OCI-LY7 (cell line): ENCODE measurements at regions not wholly inside any gene's neighbourhood (a gene's known extent, or its start where the extent isn't known, plus 50 kb on each side); places are given as distances from the start of the nearest gene placed in this dataset.

ENCODE experiments used
- BruUV-seq: library from RNA; stranded (reverse); fragments of 400-500 nt; replicated peaks from 2 replicates; lab custom pipeline; 2021; lab: Mats Ljungman, UMichigan
- CTCF ChIA-PET: fragments of 300-600 bp; sonication (Branson Sonifier 250); formaldehyde crosslinking; loops from one replicate; lab custom pipeline; 2022; ENCODE audit warnings: antibody characterized with exemption; ENCODE audit not compliant: unreplicated experiment; lab: Charles Lee
- POLR2A ChIA-PET: fragments of 300-600 bp; sonication (Branson Sonifier 250); formaldehyde crosslinking; loops from one replicate; lab custom pipeline; 2022; ENCODE audit warnings: antibody characterized with exemption; lab: Charles Lee
- DNase-seq: peaks from one replicate; pipeline ENCODE4 v3.0.0-alpha.2; 2015; ENCODE audit warnings: low spot score
- H2AFZ ChIP-seq: fragments of 200-600 bp; sonication (generic), shearing (Covaris generic); 2 replicates; pipeline ENCODE4 v1.6.1; 2014; ENCODE audit warnings: mild to moderate bottlenecking, antibody characterized with exemption, low read length, moderate library complexity
- H3K27ac ChIP-seq: fragments of 200-600 bp; sonication (generic); 2 replicates; pipeline ENCODE4 v1.5.1; 2014; ENCODE audit warnings: mixed run types, low read depth, mild to moderate bottlenecking, moderate library complexity, low read length, inconsistent platforms; ENCODE audit not compliant: poor library complexity, severe bottlenecking
- H3K36me3 ChIP-seq: fragments of 200-600 bp; sonication (generic); 2 replicates; pipeline ENCODE4 v1.6.1; 2014; ENCODE audit warnings: mild to moderate bottlenecking, antibody characterized with exemption, low read length, moderate library complexity, mixed read lengths; ENCODE audit not compliant: insufficient read depth
- H3K4me1 ChIP-seq: fragments of 200-600 bp; sonication (generic); 2 replicates; pipeline ENCODE4 v1.5.1; 2014; ENCODE audit warnings: mild to moderate bottlenecking, low read length; ENCODE audit not compliant: insufficient read depth, poor library complexity, severe bottlenecking
- H3K4me2 ChIP-seq: fragments of 200-600 bp; sonication (generic); 2 replicates; pipeline ENCODE4 v1.6.1; 2014; ENCODE audit warnings: mild to moderate bottlenecking, low read length
- H3K4me3 ChIP-seq: fragments of 200-600 bp; sonication (generic); 2 replicates; pipeline ENCODE4 v1.5.1; 2014; ENCODE audit warnings: mild to moderate bottlenecking, low read depth, low read length; ENCODE audit not compliant: poor library complexity, severe bottlenecking
- H3K79me2 ChIP-seq: fragments of 200-600 bp; sonication (generic); 2 replicates; pipeline ENCODE4 v1.6.1; 2016; ENCODE audit warnings: low read depth, mild to moderate bottlenecking, low read length, moderate library complexity, mixed read lengths; ENCODE audit not compliant: insufficient read depth
- H3K9me2 ChIP-seq: fragments of 200-600 bp; sonication (generic); 2 replicates; pipeline ENCODE4 v1.6.1; 2016; ENCODE audit warnings: mild to moderate bottlenecking, low read length, mixed read lengths; ENCODE audit not compliant: insufficient read depth
- H3K9me3 ChIP-seq: fragments of 200-600 bp; sonication (generic); 2 replicates; pipeline ENCODE4 v1.6.1; 2014; ENCODE audit warnings: mild to moderate bottlenecking, mixed run types, low read length, mixed read lengths
- H4K20me1 ChIP-seq: fragments of 200-600 bp; sonication (generic); 2 replicates; pipeline ENCODE4 v1.6.1; 2014; ENCODE audit warnings: mild to moderate bottlenecking, antibody characterized with exemption, low read length, moderate library complexity, mixed read lengths; ENCODE audit not compliant: insufficient read depth
- CTCF ChIP-seq: fragments of 200-600 bp; sonication (generic); conservative IDR thresholded peaks from 2 replicates; pipeline ENCODE4 v1.5.1; 2014; ENCODE audit warnings: mild to moderate bottlenecking, antibody characterized with exemption, low read length, moderate library complexity, mixed read lengths
- EZH2phosphoT487 ChIP-seq: fragments of 200-600 bp; sonication (generic); IDR thresholded peaks from 2 replicates; pipeline ENCODE4 v1.6.1; 2018; ENCODE audit warnings: low read depth, borderline replicate concordance, mild to moderate bottlenecking, mixed run types, antibody characterized with exemption, low read length, moderate library complexity, mixed read lengths
- intact Hi-C: fragments of 100-400 bp; cut with micrococcal nuclease; formaldehyde crosslinking; loops from one replicate; pipeline ENCODE4 v1.10.0; 2022; ENCODE audit not compliant: unreplicated experiment

GRCh38 chr20:40631119-40631631 lies 57.9 kb downstream of the MAFB start:
- H3K4me3 ChIP-seq: no peak overlapping the region
- H3K4me2 ChIP-seq: no peak overlapping the region
- TF ChIP-seq CTCF (no peak), EZH2phosphoT487 (no peak)
- no peaks in the 10 kb centered on the region for H3K9me3 ChIP-seq
- no peak for DNase-seq
- H2AFZ ChIP-seq: no peak overlapping the region
- H4K20me1 ChIP-seq: no peaks in the 10 kb centered on the region
- H3K36me3 ChIP-seq: no peaks in the 10 kb centered on the region
- no TSS peak for BruUV-seq
- H3K9me2 ChIP-seq: no peaks in the 10 kb centered on the region
- ChIA-PET POLR2A (interaction anchor here (0.7 kb wide), 1 partner anchor 15 kb away, joined by 3 read pairs; no protein-coding TSS in a partner anchor), CTCF (no interaction called here)
- no peaks in the 10 kb centered on the region for H3K79me2 ChIP-seq
- no peak overlapping the region for H3K27ac ChIP-seq
- intact Hi-C loops: no loop called here
- H3K4me1 ChIP-seq: no peaks in the 10 kb centered on the region

- intact Hi-C loops: no loop called here
- H3K79me2 ChIP-seq: no peaks in the 10 kb centered on the region
- no peak overlapping the region for H3K4me3 ChIP-seq
- no peak for DNase-seq
- no peaks in the 10 kb centered on the region for H3K9me2 ChIP-seq
- ChIA-PET CTCF (no interaction called here), POLR2A (interaction anchor here (0.6 kb wide), 1 partner anchor 108 kb away, joined by 3 read pairs; no protein-coding TSS in a partner anchor)
- no peak overlapping the region for H2AFZ ChIP-seq
- H3K27ac ChIP-seq: no peak overlapping the region
- no peaks in the 10 kb centered on the region for H3K36me3 ChIP-seq
- BruUV-seq: no TSS peak
- TF ChIP-seq EZH2phosphoT487 (no peak), CTCF (no peak)
- H4K20me1 ChIP-seq: no peaks in the 10 kb centered on the region
- no peaks in the 10 kb centered on the region for H3K9me3 ChIP-seq
- no peaks in the 10 kb centered on the region for H3K4me1 ChIP-seq
- H3K4me2 ChIP-seq: no peak overlapping the region
Observed at GRCh38 chr20:40630713-40631112, 58.3 kb downstream of the MAFB start.

- TF ChIP-seq EZH2phosphoT487: no peak
- no peak for TF ChIP-seq CTCF
- Histone ChIP-seq H3K4me2 (no peak overlapping the region), H2AFZ (no peak overlapping the region), H3K27ac (no peak overlapping the region), H4K20me1 (no peaks in the 10 kb centered on the region), H3K9me2 (no peaks in the 10 kb centered on the region), H3K4me1 (no peaks in the 10 kb centered on the region), H3K4me3 (no peak overlapping the region), H3K36me3 (no peaks in the 10 kb centered on the region), H3K79me2 (no peaks in the 10 kb centered on the region), H3K9me3 (no peaks in the 10 kb centered on the region)
- no TSS peak for BruUV-seq
- CTCF ChIA-PET: no interaction called here
- POLR2A ChIA-PET: interaction anchor here (0.6 kb wide), 1 partner anchor 108 kb away, joined by 3 read pairs; no protein-coding TSS in a partner anchor
- DNase-seq: no peak
- intact Hi-C loops: no loop called here
Observed at GRCh38 chr20:40630099-40630498, 58.9 kb downstream of the MAFB start.
